Uterus (tissue), 2 donors: ENCODE measurements at regions not wholly inside any gene's neighbourhood (a gene's known extent, or its start where the extent isn't known, plus 50 kb on each side); places are given as distances from the start of the nearest gene placed in this dataset.

ENCODE experiments used
- POLR2A ChIP-seq, 2 donors: fragments of 450-650 bp; IDR thresholded peaks; one replicate each; pipeline ENCODE4 v1.6.1; 2016; ENCODE audit warnings: antibody characterized with exemption in 2 of 2, mild to moderate bottlenecking in 1 of 2, moderate library complexity in 1 of 2
- TF ChIP-seq, protein P1 (sequence below), 4 experiments: fragments of 200-600 bp in 2 of 4; fragments of 450-650 bp in 2 of 4; sonication (generic) in 2 of 4; IDR thresholded peaks; one replicate each; pipeline ENCODE4 v1.5.1; 2016 to 2019; ENCODE audit warnings: antibody characterized with exemption in 4 of 4, mild to moderate bottlenecking in 2 of 4, moderate library complexity in 1 of 4

DNA sequence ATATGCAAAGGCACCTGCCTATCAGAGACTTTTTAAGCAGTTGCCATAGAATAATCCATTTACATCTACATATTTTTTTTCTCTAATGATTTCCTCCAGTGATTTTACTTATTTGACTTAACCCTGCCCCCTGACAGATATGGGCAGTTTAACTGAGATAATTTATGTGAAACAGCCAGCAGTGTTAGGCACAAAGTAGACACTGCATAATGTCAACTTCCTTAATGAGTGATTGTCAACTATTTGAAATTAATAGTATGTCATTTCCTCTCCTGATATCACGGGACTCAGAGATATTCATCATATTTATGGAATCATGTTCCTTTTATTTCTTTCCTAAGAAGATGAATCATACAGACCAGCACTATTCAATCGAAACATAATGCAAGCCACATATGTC is 179.9 kb upstream of the ATP10A start:
- TF ChIP-seq, protein P1, sequence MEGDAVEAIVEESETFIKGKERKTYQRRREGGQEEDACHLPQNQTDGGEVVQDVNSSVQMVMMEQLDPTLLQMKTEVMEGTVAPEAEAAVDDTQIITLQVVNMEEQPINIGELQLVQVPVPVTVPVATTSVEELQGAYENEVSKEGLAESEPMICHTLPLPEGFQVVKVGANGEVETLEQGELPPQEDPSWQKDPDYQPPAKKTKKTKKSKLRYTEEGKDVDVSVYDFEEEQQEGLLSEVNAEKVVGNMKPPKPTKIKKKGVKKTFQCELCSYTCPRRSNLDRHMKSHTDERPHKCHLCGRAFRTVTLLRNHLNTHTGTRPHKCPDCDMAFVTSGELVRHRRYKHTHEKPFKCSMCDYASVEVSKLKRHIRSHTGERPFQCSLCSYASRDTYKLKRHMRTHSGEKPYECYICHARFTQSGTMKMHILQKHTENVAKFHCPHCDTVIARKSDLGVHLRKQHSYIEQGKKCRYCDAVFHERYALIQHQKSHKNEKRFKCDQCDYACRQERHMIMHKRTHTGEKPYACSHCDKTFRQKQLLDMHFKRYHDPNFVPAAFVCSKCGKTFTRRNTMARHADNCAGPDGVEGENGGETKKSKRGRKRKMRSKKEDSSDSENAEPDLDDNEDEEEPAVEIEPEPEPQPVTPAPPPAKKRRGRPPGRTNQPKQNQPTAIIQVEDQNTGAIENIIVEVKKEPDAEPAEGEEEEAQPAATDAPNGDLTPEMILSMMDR (IDR thresholded peaks at IDR 0.05): no peak
- no peak for TF ChIP-seq POLR2A (IDR thresholded peaks at IDR 0.05)
